Testis (tissue), 2 donors: ENCODE measurements at regions not wholly inside any gene's neighbourhood (a gene's known extent, or its start where the extent isn't known, plus 50 kb on each side); places are given as distances from the start of the nearest gene placed in this dataset.

Experiments used
- POLR2A ChIP-seq: fragments of 450-650 bp; IDR thresholded peaks from one replicate; pipeline ENCODE4 v1.6.1; 2017; ENCODE audit warnings: antibody characterized with exemption, mild to moderate bottlenecking, moderate library complexity
- TF ChIP-seq, protein P1 (sequence below), 3 experiments: fragments of 450-650 bp in 2 of 3; fragments of 200-600 bp in 1 of 3; sonication (generic) in 1 of 3; IDR thresholded peaks; one replicate each; pipeline ENCODE4 v1.5.1; 2016 to 2019; ENCODE audit warnings: antibody characterized with exemption in 3 of 3, mild to moderate bottlenecking in 2 of 3, moderate library complexity in 1 of 3

DNA sequence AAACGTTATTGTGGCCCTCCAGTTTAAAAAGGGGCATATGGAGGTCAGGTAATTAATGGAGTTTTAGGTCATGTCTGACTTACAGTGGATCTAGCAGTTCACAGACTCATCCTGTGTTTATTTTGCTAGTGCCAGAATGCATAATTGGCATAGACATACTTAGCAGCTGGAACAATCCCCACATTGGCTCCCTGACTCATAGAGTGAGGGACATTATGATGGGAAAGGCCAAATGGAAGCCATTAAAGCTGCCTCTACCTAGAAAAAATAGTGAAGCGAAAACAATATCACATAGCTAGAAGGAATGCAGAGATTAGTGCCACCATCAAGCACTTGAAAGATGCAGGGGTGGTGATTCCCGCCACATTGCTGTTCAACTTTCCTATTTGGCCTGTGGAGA is 610.7 kb downstream of the SLITRK5 start:
- TF ChIP-seq, protein P1, sequence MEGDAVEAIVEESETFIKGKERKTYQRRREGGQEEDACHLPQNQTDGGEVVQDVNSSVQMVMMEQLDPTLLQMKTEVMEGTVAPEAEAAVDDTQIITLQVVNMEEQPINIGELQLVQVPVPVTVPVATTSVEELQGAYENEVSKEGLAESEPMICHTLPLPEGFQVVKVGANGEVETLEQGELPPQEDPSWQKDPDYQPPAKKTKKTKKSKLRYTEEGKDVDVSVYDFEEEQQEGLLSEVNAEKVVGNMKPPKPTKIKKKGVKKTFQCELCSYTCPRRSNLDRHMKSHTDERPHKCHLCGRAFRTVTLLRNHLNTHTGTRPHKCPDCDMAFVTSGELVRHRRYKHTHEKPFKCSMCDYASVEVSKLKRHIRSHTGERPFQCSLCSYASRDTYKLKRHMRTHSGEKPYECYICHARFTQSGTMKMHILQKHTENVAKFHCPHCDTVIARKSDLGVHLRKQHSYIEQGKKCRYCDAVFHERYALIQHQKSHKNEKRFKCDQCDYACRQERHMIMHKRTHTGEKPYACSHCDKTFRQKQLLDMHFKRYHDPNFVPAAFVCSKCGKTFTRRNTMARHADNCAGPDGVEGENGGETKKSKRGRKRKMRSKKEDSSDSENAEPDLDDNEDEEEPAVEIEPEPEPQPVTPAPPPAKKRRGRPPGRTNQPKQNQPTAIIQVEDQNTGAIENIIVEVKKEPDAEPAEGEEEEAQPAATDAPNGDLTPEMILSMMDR (IDR thresholded peaks at IDR 0.05), result no peak
- no peak for TF ChIP-seq POLR2A
